ENCODE measurements at regions not wholly inside any gene's neighbourhood (a gene's known extent, or its start where the extent isn't known, plus 50 kb on each side); places are given as distances from the start of the nearest gene placed in this dataset.

DNA sequence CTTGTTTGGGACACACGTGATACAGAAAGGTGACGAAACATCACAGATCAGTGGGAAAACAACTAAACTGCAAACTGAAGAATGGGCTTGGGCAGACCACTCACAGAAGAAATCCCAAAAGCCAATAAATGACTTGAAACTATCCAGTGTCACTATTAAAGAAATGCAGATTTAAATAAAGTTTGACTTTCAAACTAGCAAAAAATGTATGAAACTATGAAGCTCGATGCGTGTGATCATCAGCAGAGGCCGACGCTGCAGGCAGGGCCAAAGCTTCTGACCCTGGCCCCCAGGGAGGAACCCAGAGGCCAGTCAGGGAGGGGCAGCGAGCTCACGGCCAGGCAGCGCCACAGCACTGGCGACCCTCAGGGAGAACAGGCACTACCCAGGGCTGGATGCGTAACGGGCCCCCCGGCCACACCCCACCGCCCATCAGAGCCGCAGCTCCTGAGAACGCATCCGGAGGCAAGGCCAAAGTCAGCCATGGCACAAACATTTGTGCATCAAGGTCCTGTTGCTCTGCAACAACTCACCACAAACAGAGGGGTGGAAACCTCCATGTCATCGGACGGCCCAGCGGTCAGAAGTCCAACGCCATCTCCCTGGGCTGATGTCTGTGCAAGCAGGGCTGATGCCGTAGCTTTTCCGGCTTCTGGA is 94.1 kb downstream of the YTHDF1 start:
- DNase-seq (peak in 1 of 6 donors; percentile 39), ATAC-seq (no peak), FAIRE-seq (no peak)
- no peak overlapping the region for H3K4me3 ChIP-seq
- TF ChIP-seq, protein P1, sequence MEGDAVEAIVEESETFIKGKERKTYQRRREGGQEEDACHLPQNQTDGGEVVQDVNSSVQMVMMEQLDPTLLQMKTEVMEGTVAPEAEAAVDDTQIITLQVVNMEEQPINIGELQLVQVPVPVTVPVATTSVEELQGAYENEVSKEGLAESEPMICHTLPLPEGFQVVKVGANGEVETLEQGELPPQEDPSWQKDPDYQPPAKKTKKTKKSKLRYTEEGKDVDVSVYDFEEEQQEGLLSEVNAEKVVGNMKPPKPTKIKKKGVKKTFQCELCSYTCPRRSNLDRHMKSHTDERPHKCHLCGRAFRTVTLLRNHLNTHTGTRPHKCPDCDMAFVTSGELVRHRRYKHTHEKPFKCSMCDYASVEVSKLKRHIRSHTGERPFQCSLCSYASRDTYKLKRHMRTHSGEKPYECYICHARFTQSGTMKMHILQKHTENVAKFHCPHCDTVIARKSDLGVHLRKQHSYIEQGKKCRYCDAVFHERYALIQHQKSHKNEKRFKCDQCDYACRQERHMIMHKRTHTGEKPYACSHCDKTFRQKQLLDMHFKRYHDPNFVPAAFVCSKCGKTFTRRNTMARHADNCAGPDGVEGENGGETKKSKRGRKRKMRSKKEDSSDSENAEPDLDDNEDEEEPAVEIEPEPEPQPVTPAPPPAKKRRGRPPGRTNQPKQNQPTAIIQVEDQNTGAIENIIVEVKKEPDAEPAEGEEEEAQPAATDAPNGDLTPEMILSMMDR (IDR thresholded peaks at IDR 0.05), result no peak
- intact Hi-C loops (cut with DNase I), result no loop called here
- H3K9me3 ChIP-seq, result no peaks in the 10 kb centered on the region
- 67 to 78% methylated on average over 22 to 23 of the region's 23 CpGs for WGBS, 2 donors
- H3K27me3 ChIP-seq, result no peaks in the 10 kb centered on the region
- no peaks in the 10 kb centered on the region for H3K36me3 ChIP-seq
- no peaks in the 10 kb centered on the region for H3K4me1 ChIP-seq
- no peak overlapping the region for H3K27ac ChIP-seq

DNA sequence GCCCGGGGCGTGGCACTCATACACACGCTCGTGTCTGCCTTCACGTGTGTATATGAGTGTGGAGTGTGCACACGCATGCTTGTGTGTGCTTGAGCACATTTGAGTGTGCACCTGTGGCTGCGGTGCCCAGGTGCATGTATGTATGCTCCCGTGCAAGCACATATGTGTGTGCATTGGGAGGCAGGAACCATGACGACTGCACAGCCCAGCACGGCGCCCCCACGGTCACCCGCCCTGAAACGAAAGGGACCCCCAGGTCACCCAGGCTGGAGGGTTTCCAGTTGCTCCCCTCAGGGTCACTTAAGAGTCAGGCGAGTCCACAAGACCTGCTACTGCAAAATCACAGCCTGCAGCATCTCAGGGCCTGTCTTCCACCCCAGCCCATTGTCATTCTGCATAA is 94.7 kb downstream of the YTHDF1 start:
- intact Hi-C loops (cut with DNase I), result no loop called here
- Histone ChIP-seq H3K9me3 (no peaks in the 10 kb centered on the region), H3K27me3 (no peaks in the 10 kb centered on the region), H3K4me3 (no peak overlapping the region), H3K4me1 (no peaks in the 10 kb centered on the region), H3K27ac (no peak overlapping the region), H3K36me3 (no peaks in the 10 kb centered on the region)
- TF ChIP-seq, protein P1 (IDR thresholded peaks at IDR 0.05), result no peak
- FAIRE-seq (no peak), ATAC-seq (no peak), DNase-seq (no peak)
- 56 to 74% methylated on average over 15 of the region's 15 CpGs for WGBS, 2 donors

DNA sequence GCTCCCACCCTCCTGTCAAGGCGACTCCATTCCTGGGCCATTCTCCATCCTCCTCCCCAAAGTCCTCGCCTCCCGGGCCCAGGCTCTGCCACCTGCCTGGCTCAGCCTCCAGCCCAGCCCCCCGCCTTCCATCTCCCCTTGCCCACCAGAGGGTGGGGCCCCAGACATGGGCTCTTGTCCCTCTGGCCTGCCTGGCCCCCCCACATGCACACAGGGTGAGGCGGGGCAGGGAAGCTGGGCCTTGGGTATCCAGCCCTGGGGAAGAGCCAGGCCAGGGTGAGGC is 95.2 kb downstream of the YTHDF1 start:
- DNase-seq (peak in 3 of 6 donors; percentile 17 to 53 (median 35)), FAIRE-seq (no peak), ATAC-seq (no peak)
- Histone ChIP-seq H3K9me3 (no peaks in the 10 kb centered on the region), H3K27ac (no peak overlapping the region), H3K27me3 (no peaks in the 10 kb centered on the region), H3K4me1 (no peaks in the 10 kb centered on the region), H3K36me3 (no peaks in the 10 kb centered on the region), H3K4me3 (no peak overlapping the region)
- WGBS, 2 donors, result 44 to 45% methylated on average over 5 of the region's 5 CpGs
- TF ChIP-seq, protein P1 (IDR thresholded peaks at IDR 0.05), result no peak
- intact Hi-C loops (cut with DNase I), result no loop called here

DNA sequence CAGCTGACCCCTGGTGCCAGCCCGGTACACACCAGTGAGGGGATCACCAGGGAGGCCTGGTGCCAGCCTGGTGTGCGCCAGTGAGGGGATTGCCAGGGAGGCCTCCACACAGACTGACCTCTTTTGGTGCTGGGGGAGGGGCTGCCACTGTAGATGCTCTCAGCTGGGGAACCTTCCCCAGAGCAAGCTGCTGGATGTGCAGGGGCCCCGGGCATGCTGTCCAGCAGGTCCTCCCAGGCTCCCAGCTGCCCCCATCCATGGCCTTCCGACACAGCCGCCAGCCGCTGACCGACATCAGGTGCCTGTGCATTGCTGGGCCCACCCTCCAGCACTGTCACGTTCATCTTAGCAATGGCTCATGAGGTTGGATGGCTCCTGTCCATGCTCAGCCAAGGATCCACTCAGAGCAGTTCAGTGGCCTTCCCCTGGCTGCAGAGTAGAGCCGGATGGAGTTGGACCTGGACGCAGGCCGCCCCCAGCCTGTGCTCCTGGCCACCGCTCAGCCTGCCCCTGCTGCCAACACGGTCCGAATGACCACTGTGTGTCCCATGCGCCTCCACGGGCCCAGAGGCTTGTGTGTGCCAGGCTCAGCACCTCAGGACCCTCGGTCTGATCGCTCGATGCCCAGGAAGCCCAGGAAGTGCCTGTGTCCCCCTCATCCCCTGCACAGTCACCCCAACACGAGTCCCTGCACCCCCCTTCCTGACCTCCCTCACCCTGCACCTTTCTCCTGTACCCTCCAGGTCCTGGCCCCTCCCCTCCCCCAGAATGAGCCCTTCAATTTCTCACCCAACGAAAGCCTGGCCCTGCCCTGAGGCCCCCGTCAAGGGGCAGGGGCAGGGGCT is 95.7 kb downstream of the YTHDF1 start:
- Histone ChIP-seq H3K4me1 (no peaks in the 10 kb centered on the region), H3K27ac (no peak overlapping the region), H3K27me3 (no peaks in the 10 kb centered on the region), H3K36me3 (no peaks in the 10 kb centered on the region), H3K9me3 (no peaks in the 10 kb centered on the region), H3K4me3 (no peak overlapping the region)
- TF ChIP-seq, protein P1 (IDR thresholded peaks at IDR 0.05), result no peak
- ATAC-seq (no peak), FAIRE-seq (no peak), DNase-seq (peak in 3 of 6 donors; percentile 11 to 60 (median 49))
- WGBS, 2 donors, result 50 to 61% methylated on average over 22 of the region's 22 CpGs
- intact Hi-C loops (cut with DNase I), result no loop called here

Data from pancreas (tissue), 10 donors.